Epithelial cell of prostate (primary cell): ENCODE measurements at regions not wholly inside any gene's neighbourhood (a gene's known extent, or its start where the extent isn't known, plus 50 kb on each side); places are given as distances from the start of the nearest gene placed in this dataset.

ENCODE experiments used
- DNase-seq: peaks from one replicate; pipeline ENCODE4 v3.0.0-alpha.2; 2011; ENCODE audit warnings: low read depth, low spot score
- H3K27ac ChIP-seq: fragments of 450-650 bp; 2 replicates; pipeline ENCODE4 v1.5.1; 2017; ENCODE audit warnings: mild to moderate bottlenecking

GRCh38 chr10:16227674-16228073, 209.1 kb upstream of the PTER start:
- no peak for DNase-seq
- no peak overlapping the region for H3K27ac ChIP-seq

GRCh38 chr10:16231176-16231575, 205.6 kb upstream of the PTER start:
- no peak overlapping the region for H3K27ac ChIP-seq
- no peak for DNase-seq

- no peak overlapping the region for H3K27ac ChIP-seq
- DNase-seq, result no peak
These were observed 204.9 kb upstream of the PTER start for GRCh38 chr10:16231734-16232435.

- H3K27ac ChIP-seq, result no peak overlapping the region
- no peak for DNase-seq
These were observed 204.4 kb upstream of the PTER start for GRCh38 chr10:16232441-16232840.

- DNase-seq, result no peak
- no peak overlapping the region for H3K27ac ChIP-seq
These were observed 201.9 kb upstream of the PTER start for GRCh38 chr10:16234916-16235315.

GRCh38 chr10:16242446-16242845, 194.4 kb upstream of the PTER start:
- no peak overlapping the region for H3K27ac ChIP-seq
- DNase-seq, result no peak

GRCh38 chr10:16242859-16243613, 193.8 kb upstream of the PTER start:
- DNase-seq, result no peak
- H3K27ac ChIP-seq, result no peak overlapping the region

GRCh38 chr10:16250136-16250535, 186.7 kb upstream of the PTER start:
- peak overlapping the region; percentile 62 for H3K27ac ChIP-seq
- peak; percentile 27 for DNase-seq

- no peak overlapping the region for H3K27ac ChIP-seq
These were observed 180.5 kb upstream of the PTER start for GRCh38 chr10:16256336-16256735.

GRCh38 chr10:16258291-16259040, 178.3 kb upstream of the PTER start:
- no peak for DNase-seq
- no peak overlapping the region for H3K27ac ChIP-seq

More at GRCh38 chr10:16256336-16256735, 180.5 kb upstream of the PTER start:
- no peak for DNase-seq

- H3K27ac ChIP-seq, result no peak overlapping the region
- no peak for DNase-seq
These were observed 177.1 kb upstream of the PTER start for GRCh38 chr10:16259726-16260125.

- H3K27ac ChIP-seq, result no peak overlapping the region
- DNase-seq, result no peak
These were observed 176.4 kb upstream of the PTER start for GRCh38 chr10:16260388-16260787.

- H3K27ac ChIP-seq, result no peak overlapping the region
- no peak for DNase-seq
These were observed 165.2 kb upstream of the PTER start for GRCh38 chr10:16271571-16271970.

GRCh38 chr10:16274911-16275310, 161.9 kb upstream of the PTER start:
- no peak overlapping the region for H3K27ac ChIP-seq
- no peak for DNase-seq

- no peak for DNase-seq
- no peak overlapping the region for H3K27ac ChIP-seq
These were observed 156.2 kb upstream of the PTER start for GRCh38 chr10:16280595-16280994.

- DNase-seq, result no peak
- H3K27ac ChIP-seq, result no peak overlapping the region
These were observed 144.4 kb upstream of the PTER start for GRCh38 chr10:16292366-16292765.

GRCh38 chr10:16297069-16297468, 139.7 kb upstream of the PTER start:
- no peak for DNase-seq
- peak overlapping the region; percentile 55 for H3K27ac ChIP-seq

- peak; percentile 33 for DNase-seq
- peak overlapping the region; percentile 55 for H3K27ac ChIP-seq
These were observed 139.2 kb upstream of the PTER start for GRCh38 chr10:16297642-16298041.

GRCh38 chr10:16304311-16304710, 132.5 kb upstream of the PTER start:
- DNase-seq, result no peak
- no peak overlapping the region for H3K27ac ChIP-seq

GRCh38 chr10:16310440-16310839, 126.4 kb upstream of the PTER start:
- H3K27ac ChIP-seq, result no peak overlapping the region
- no peak for DNase-seq

- DNase-seq, result no peak
- H3K27ac ChIP-seq, result no peak overlapping the region
These were observed 122.6 kb upstream of the PTER start for GRCh38 chr10:16314259-16314658.
